Astrocyte of the spinal cord (primary cell): ENCODE measurements at regions not wholly inside any gene's neighbourhood (a gene's known extent, or its start where the extent isn't known, plus 50 kb on each side); places are given as distances from the start of the nearest gene placed in this dataset.

ENCODE experiments used
- DNase-seq: peaks from one replicate; pipeline ENCODE4 v3.0.0; 2011; ENCODE audit warnings: low read depth, low spot score
- H3K4me3 ChIP-seq: 2 replicates; pipeline ENCODE4 v1.5.1; 2011; ENCODE audit warnings: low read depth, mild to moderate bottlenecking, low read length, moderate library complexity
- in situ Hi-C: cut with HindIII; loops from 2 replicates; pipeline ENCODE4 v1.10.0; 2017; ENCODE audit warnings: low sequenced_read_pairs
- TF ChIP-seq, protein P1 (sequence below): IDR thresholded peaks from 2 replicates; pipeline ENCODE4 v1.5.1; 2012; ENCODE audit warnings: low read depth, mild to moderate bottlenecking, low read length, inconsistent platforms

GRCh38 chr17:73934696-73935095 lies 268.8 kb upstream of the RPL38 start:
- DNase-seq, result no peak
- TF ChIP-seq, protein P1, sequence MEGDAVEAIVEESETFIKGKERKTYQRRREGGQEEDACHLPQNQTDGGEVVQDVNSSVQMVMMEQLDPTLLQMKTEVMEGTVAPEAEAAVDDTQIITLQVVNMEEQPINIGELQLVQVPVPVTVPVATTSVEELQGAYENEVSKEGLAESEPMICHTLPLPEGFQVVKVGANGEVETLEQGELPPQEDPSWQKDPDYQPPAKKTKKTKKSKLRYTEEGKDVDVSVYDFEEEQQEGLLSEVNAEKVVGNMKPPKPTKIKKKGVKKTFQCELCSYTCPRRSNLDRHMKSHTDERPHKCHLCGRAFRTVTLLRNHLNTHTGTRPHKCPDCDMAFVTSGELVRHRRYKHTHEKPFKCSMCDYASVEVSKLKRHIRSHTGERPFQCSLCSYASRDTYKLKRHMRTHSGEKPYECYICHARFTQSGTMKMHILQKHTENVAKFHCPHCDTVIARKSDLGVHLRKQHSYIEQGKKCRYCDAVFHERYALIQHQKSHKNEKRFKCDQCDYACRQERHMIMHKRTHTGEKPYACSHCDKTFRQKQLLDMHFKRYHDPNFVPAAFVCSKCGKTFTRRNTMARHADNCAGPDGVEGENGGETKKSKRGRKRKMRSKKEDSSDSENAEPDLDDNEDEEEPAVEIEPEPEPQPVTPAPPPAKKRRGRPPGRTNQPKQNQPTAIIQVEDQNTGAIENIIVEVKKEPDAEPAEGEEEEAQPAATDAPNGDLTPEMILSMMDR, result no peak
- no peak overlapping the region for H3K4me3 ChIP-seq
- in situ Hi-C loops, result no loop called here

DNA sequence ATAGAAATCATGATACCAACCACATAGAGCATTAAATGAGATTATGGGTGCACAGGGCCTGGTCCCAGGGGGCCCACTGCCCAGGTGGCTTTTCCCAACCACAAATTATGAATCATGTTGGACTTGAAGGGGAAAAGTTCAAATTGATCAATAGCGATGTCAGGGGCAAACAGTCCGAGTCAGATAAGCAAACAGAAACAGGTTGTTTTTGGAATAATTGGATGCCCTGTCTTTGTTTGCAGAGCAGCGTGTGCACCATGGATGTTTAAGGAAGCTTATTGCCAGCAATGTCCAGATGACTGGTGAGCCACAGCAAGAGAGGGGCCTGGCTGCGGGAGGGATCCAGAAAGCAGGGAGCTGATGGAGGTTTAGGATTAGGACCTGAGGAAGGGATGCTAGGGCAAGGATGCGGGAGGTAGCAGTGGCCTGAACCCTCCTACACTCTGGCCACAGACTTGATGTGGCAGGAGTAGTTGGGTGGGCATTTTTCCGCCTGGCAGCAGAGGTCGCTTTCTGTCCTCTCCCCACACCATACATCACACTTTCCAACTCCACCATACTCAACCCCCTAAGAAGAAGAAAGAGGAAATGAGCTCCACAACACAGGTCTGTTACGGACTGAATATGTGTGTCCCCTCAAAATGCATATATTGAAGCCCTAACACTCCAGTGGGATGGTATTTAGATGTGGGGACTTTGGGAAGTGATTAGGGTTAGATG lies 266.4 kb upstream of the RPL38 start:
- DNase-seq, result no peak

GRCh38 chr17:73938706-73939105 lies 264.8 kb upstream of the RPL38 start:
- in situ Hi-C loops, result no loop called here
- TF ChIP-seq, protein P1, result no peak
- no peak overlapping the region for H3K4me3 ChIP-seq
- DNase-seq, result no peak

More for the DNA sequence above, 266.4 kb upstream of the RPL38 start:
- TF ChIP-seq, protein P1, result no peak
- H3K4me3 ChIP-seq, result no peak overlapping the region
- in situ Hi-C loops, result no loop called here

GRCh38 chr17:73939806-73940205 lies 263.7 kb upstream of the RPL38 start:
- H3K4me3 ChIP-seq, result no peak overlapping the region
- TF ChIP-seq, protein P1, result no peak
- DNase-seq, result no peak
- in situ Hi-C loops, result no loop called here

GRCh38 chr17:73940511-73940910 lies 263.0 kb upstream of the RPL38 start:
- TF ChIP-seq, protein P1, result no peak
- DNase-seq, result no peak
- no peak overlapping the region for H3K4me3 ChIP-seq
- in situ Hi-C loops, result no loop called here

DNA sequence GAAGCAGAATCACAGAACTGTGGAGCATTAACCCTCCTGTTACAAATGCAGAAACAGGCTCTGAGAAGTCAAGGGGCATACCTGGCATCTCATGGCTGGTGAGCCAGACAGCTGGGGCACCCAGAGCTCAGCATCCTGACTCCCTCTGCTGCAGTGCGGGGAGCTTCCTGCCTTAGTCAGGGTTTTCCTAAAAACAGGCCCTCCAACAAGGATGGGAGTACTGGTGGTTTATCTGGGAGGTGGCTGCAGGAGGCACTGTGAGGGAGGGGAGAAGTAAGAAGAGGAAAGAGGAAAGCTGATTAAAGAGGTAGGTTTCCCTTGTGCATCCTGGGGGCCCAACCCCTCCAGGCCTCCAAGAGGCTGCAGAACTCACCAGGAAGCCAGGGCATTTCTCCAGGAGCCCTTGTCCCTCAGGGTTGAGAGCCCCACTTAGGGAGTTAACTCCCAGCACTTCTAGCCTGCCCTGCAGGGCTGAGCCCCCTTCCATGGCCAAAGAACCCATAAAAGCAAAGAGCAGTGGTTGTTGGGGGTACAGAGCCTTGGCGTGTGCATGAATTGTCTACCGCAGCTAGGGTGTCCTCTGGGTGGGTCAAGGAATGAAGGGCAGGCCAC lies 261.5 kb upstream of the RPL38 start:
- in situ Hi-C loops, result no loop called here
- DNase-seq, result no peak
- H3K4me3 ChIP-seq, result no peak overlapping the region
- TF ChIP-seq, protein P1, result no peak
